ENCODE measurements at regions not wholly inside any gene's neighbourhood (a gene's known extent, or its start where the extent isn't known, plus 50 kb on each side); places are given as distances from the start of the nearest gene placed in this dataset.

- no peak for DNase-seq (ENCODE audit: low read depth)
These were observed 1082.5 kb downstream of the BRD1 start for GRCh38 chr22:48744967-48745841.

GRCh38 chr22:48744283-48744641 lies 1083.4 kb downstream of the BRD1 start:
- no peak for DNase-seq (ENCODE audit: low read depth)

GRCh38 chr22:48743601-48744282 lies 1083.9 kb downstream of the BRD1 start:
- no peak for DNase-seq (ENCODE audit: low read depth)

GRCh38 chr22:48742556-48743343 lies 1084.9 kb downstream of the BRD1 start:
- DNase-seq (ENCODE audit: low read depth): no peak

GRCh38 chr22:48742191-48742555 lies 1085.5 kb downstream of the BRD1 start:
- no peak for DNase-seq (ENCODE audit: low read depth)

GRCh38 chr22:48741540-48741939 lies 1086.1 kb downstream of the BRD1 start:
- no peak for DNase-seq (ENCODE audit: low read depth)

- no peak for DNase-seq (ENCODE audit: low read depth)
These were observed 1086.8 kb downstream of the BRD1 start for GRCh38 chr22:48740731-48741405.

- no peak for DNase-seq (ENCODE audit: low read depth)
These were observed 1087.5 kb downstream of the BRD1 start for GRCh38 chr22:48740086-48740730.

GRCh38 chr22:48739348-48740085 lies 1088.2 kb downstream of the BRD1 start:
- no peak for DNase-seq (ENCODE audit: low read depth)

- DNase-seq (ENCODE audit: low read depth): no peak
These were observed 1089.3 kb downstream of the BRD1 start for GRCh38 chr22:48738204-48738980.

- no peak for DNase-seq (ENCODE audit: low read depth)
These were observed 1090.0 kb downstream of the BRD1 start for GRCh38 chr22:48737461-48738203.

GRCh38 chr22:48736593-48737460 lies 1090.8 kb downstream of the BRD1 start:
- DNase-seq (ENCODE audit: low read depth): no peak

- DNase-seq (ENCODE audit: low read depth): no peak
These were observed 1092.7 kb downstream of the BRD1 start for GRCh38 chr22:48734961-48735360.

GRCh38 chr22:48734359-48734758 lies 1093.3 kb downstream of the BRD1 start:
- no peak for DNase-seq (ENCODE audit: low read depth)

- DNase-seq (ENCODE audit: low read depth): no peak
These were observed 1098.0 kb downstream of the BRD1 start for GRCh38 chr22:48729499-48730171.

GRCh38 chr22:48727454-48728058 lies 1100.1 kb downstream of the BRD1 start:
- no peak for DNase-seq (ENCODE audit: low read depth)

GRCh38 chr22:48724899-48725298 lies 1102.8 kb downstream of the BRD1 start:
- no peak for DNase-seq (ENCODE audit: low read depth)

All from non-pigmented ciliary epithelial cell (primary cell).